Activated CD8-positive, alpha-beta T cell treated with anti-CD3 and anti-CD28 coated beads for 36 hours (primary cell): ENCODE measurements at regions not wholly inside any gene's neighbourhood (a gene's known extent, or its start where the extent isn't known, plus 50 kb on each side); places are given as distances from the start of the nearest gene placed in this dataset.

ENCODE experiments used
- ATAC-seq: fragments of 200-7000 bp; cut with Tn5 transposase; one replicate; pipeline ENCODE4 v1.10.0; 2021; ENCODE audit warnings: mild to moderate bottlenecking, moderate library complexity
- CTCF ChIA-PET: fragments of 350-600 bp; sonication (Branson Sonifier 250); formaldehyde crosslinking; loops from one replicate; lab custom pipeline; 2021; ENCODE audit warnings: antibody characterized with exemption; lab: Charles Lee
- POLR2A ChIA-PET: fragments of 350-600 bp; sonication (Branson Sonifier 250); formaldehyde crosslinking; loops from one replicate; lab custom pipeline; 2021; ENCODE audit warnings: antibody characterized with exemption; lab: Charles Lee
- DNase-seq: peaks from one replicate; pipeline ENCODE4 v3.0.0-alpha.2; 2020
- H3K27ac Mint-ChIP-seq: one replicate; pipeline ENCODE4 v1.8.0; 2021; ENCODE audit warnings: mild to moderate bottlenecking, mixed read lengths
- H3K27me3 Mint-ChIP-seq: one replicate; pipeline ENCODE4 v1.8.0; 2021; ENCODE audit warnings: mixed read lengths
- H3K36me3 Mint-ChIP-seq: one replicate; pipeline ENCODE4 v1.8.0; 2021; ENCODE audit warnings: low read depth, mixed read lengths
- H3K4me1 Mint-ChIP-seq: one replicate; pipeline ENCODE4 v1.8.0; 2021; ENCODE audit warnings: low read depth, mixed read lengths
- H3K4me3 Mint-ChIP-seq: one replicate; pipeline ENCODE4 v1.8.0; 2021; ENCODE audit warnings: mild to moderate bottlenecking, moderate library complexity, mixed read lengths
- H3K9me3 Mint-ChIP-seq: one replicate; pipeline ENCODE4 v1.8.0; 2021; ENCODE audit warnings: mixed read lengths
- CTCF ChIP-seq: fragments of 200-600 bp; IDR thresholded peaks from one replicate; pipeline ENCODE4 v1.8.0; 2022; ENCODE audit warnings: antibody characterized with exemption, mild to moderate bottlenecking
- intact Hi-C: fragments of 100-400 bp; cut with micrococcal nuclease; formaldehyde crosslinking; loops from one replicate; pipeline ENCODE4 v1.10.0; 2022

- POLR2A ChIA-PET = no interaction called here
- ATAC-seq (no peak), DNase-seq (no peak)
- Mint-ChIP-seq H3K4me1 (no peaks in the 10 kb centered on the region), H3K27ac (no peak overlapping the region), H3K36me3 (peaks cover 2% of the 10 kb centered on the region), H3K27me3 (no peaks in the 10 kb centered on the region), H3K4me3 (no peak overlapping the region), H3K9me3 (peaks cover 15% of the 10 kb centered on the region)
- intact Hi-C loops = no loop called here
- CTCF ChIA-PET = no interaction called here
- TF ChIP-seq CTCF = no peak
Observed at GRCh38 chr4:13762130-13762529, 134.6 kb upstream of the BOD1L1 start.

GRCh38 chr4:13763707-13764106 is 136.2 kb upstream of the BOD1L1 start:
- CTCF ChIA-PET = no interaction called here
- Mint-ChIP-seq H3K9me3 (peaks cover 9% of the 10 kb centered on the region), H3K36me3 (peaks cover 2% of the 10 kb centered on the region), H3K27ac (no peak overlapping the region), H3K4me3 (no peak overlapping the region), H3K27me3 (no peaks in the 10 kb centered on the region), H3K4me1 (no peaks in the 10 kb centered on the region)
- POLR2A ChIA-PET = no interaction called here
- DNase-seq (no peak), ATAC-seq (no peak)
- no peak for TF ChIP-seq CTCF
- intact Hi-C loops = no loop called here

- CTCF ChIA-PET = no interaction called here
- DNase-seq = no peak
- Mint-ChIP-seq H3K36me3 (no peaks in the 10 kb centered on the region), H3K27ac (no peak overlapping the region), H3K27me3 (no peaks in the 10 kb centered on the region), H3K9me3 (peaks cover 7% of the 10 kb centered on the region), H3K4me1 (no peaks in the 10 kb centered on the region), H3K4me3 (no peak overlapping the region)
- intact Hi-C loops = no loop called here
- ATAC-seq = no peak
- POLR2A ChIA-PET = no interaction called here
- no peak for TF ChIP-seq CTCF
Observed at GRCh38 chr4:13765539-13765938, 138.0 kb upstream of the BOD1L1 start.

GRCh38 chr4:13766761-13767540 is 139.4 kb upstream of the BOD1L1 start:
- Mint-ChIP-seq H3K27me3 (no peaks in the 10 kb centered on the region), H3K4me1 (no peaks in the 10 kb centered on the region), H3K9me3 (peaks cover 12% of the 10 kb centered on the region), H3K36me3 (no peaks in the 10 kb centered on the region), H3K4me3 (no peak overlapping the region), H3K27ac (no peak overlapping the region)
- no peak for DNase-seq
- no peak for TF ChIP-seq CTCF
- ChIA-PET POLR2A (interaction anchor here (0.7 kb wide), 1 partner anchor 29 kb away, joined by 3 read pairs; no protein-coding TSS in a partner anchor), CTCF (no interaction called here)
- no peak for ATAC-seq
- intact Hi-C loops = no loop called here

- intact Hi-C loops = no loop called here
- no peaks in the 10 kb centered on the region for H3K36me3 Mint-ChIP-seq
- POLR2A ChIA-PET = no interaction called here
- ATAC-seq (no peak), DNase-seq (no peak)
- H3K27ac Mint-ChIP-seq = no peak overlapping the region
- CTCF ChIA-PET = no interaction called here
- H3K27me3 Mint-ChIP-seq = peaks cover 2% of the 10 kb centered on the region
- no peak for TF ChIP-seq CTCF
- H3K9me3 Mint-ChIP-seq = peaks cover 3% of the 10 kb centered on the region
- no peak overlapping the region for H3K4me3 Mint-ChIP-seq
- H3K4me1 Mint-ChIP-seq = no peaks in the 10 kb centered on the region
Observed at GRCh38 chr4:13777341-13777740, 149.8 kb upstream of the BOD1L1 start.
